OCI-LY7 (cell line): ENCODE measurements at regions not wholly inside any gene's neighbourhood (a gene's known extent, or its start where the extent isn't known, plus 50 kb on each side); places are given as distances from the start of the nearest gene placed in this dataset.

Source experiments
- BruUV-seq: library from RNA; stranded (reverse); fragments of 400-500 nt; replicated peaks from 2 replicates; lab custom pipeline; 2021; lab: Mats Ljungman, UMichigan
- CTCF ChIA-PET: fragments of 300-600 bp; sonication (Branson Sonifier 250); formaldehyde crosslinking; loops from one replicate; lab custom pipeline; 2022; ENCODE audit warnings: antibody characterized with exemption; ENCODE audit not compliant: unreplicated experiment; lab: Charles Lee
- POLR2A ChIA-PET: fragments of 300-600 bp; sonication (Branson Sonifier 250); formaldehyde crosslinking; loops from one replicate; lab custom pipeline; 2022; ENCODE audit warnings: antibody characterized with exemption; lab: Charles Lee
- DNase-seq: peaks from one replicate; pipeline ENCODE4 v3.0.0-alpha.2; 2015; ENCODE audit warnings: low spot score
- H2AFZ ChIP-seq: fragments of 200-600 bp; sonication (generic), shearing (Covaris generic); 2 replicates; pipeline ENCODE4 v1.6.1; 2014; ENCODE audit warnings: mild to moderate bottlenecking, antibody characterized with exemption, low read length, moderate library complexity
- H3K27ac ChIP-seq: fragments of 200-600 bp; sonication (generic); 2 replicates; pipeline ENCODE4 v1.5.1; 2014; ENCODE audit warnings: mixed run types, low read depth, mild to moderate bottlenecking, moderate library complexity, low read length, inconsistent platforms; ENCODE audit not compliant: poor library complexity, severe bottlenecking
- H3K36me3 ChIP-seq: fragments of 200-600 bp; sonication (generic); 2 replicates; pipeline ENCODE4 v1.6.1; 2014; ENCODE audit warnings: mild to moderate bottlenecking, antibody characterized with exemption, low read length, moderate library complexity, mixed read lengths; ENCODE audit not compliant: insufficient read depth
- H3K4me1 ChIP-seq: fragments of 200-600 bp; sonication (generic); 2 replicates; pipeline ENCODE4 v1.5.1; 2014; ENCODE audit warnings: mild to moderate bottlenecking, low read length; ENCODE audit not compliant: insufficient read depth, poor library complexity, severe bottlenecking
- H3K4me2 ChIP-seq: fragments of 200-600 bp; sonication (generic); 2 replicates; pipeline ENCODE4 v1.6.1; 2014; ENCODE audit warnings: mild to moderate bottlenecking, low read length
- H3K4me3 ChIP-seq: fragments of 200-600 bp; sonication (generic); 2 replicates; pipeline ENCODE4 v1.5.1; 2014; ENCODE audit warnings: mild to moderate bottlenecking, low read depth, low read length; ENCODE audit not compliant: poor library complexity, severe bottlenecking
- H3K79me2 ChIP-seq: fragments of 200-600 bp; sonication (generic); 2 replicates; pipeline ENCODE4 v1.6.1; 2016; ENCODE audit warnings: low read depth, mild to moderate bottlenecking, low read length, moderate library complexity, mixed read lengths; ENCODE audit not compliant: insufficient read depth
- H3K9me2 ChIP-seq: fragments of 200-600 bp; sonication (generic); 2 replicates; pipeline ENCODE4 v1.6.1; 2016; ENCODE audit warnings: mild to moderate bottlenecking, low read length, mixed read lengths; ENCODE audit not compliant: insufficient read depth
- H3K9me3 ChIP-seq: fragments of 200-600 bp; sonication (generic); 2 replicates; pipeline ENCODE4 v1.6.1; 2014; ENCODE audit warnings: mild to moderate bottlenecking, mixed run types, low read length, mixed read lengths
- H4K20me1 ChIP-seq: fragments of 200-600 bp; sonication (generic); 2 replicates; pipeline ENCODE4 v1.6.1; 2014; ENCODE audit warnings: mild to moderate bottlenecking, antibody characterized with exemption, low read length, moderate library complexity, mixed read lengths; ENCODE audit not compliant: insufficient read depth
- EZH2phosphoT487 ChIP-seq: fragments of 200-600 bp; sonication (generic); IDR thresholded peaks from 2 replicates; pipeline ENCODE4 v1.6.1; 2018; ENCODE audit warnings: low read depth, borderline replicate concordance, mild to moderate bottlenecking, mixed run types, antibody characterized with exemption, low read length, moderate library complexity, mixed read lengths
- intact Hi-C: fragments of 100-400 bp; cut with micrococcal nuclease; formaldehyde crosslinking; loops from one replicate; pipeline ENCODE4 v1.10.0; 2022; ENCODE audit not compliant: unreplicated experiment
- TF ChIP-seq, protein P1 (sequence below): fragments of 200-600 bp; sonication (generic); conservative IDR thresholded peaks from 2 replicates; pipeline ENCODE4 v1.5.1; 2014; ENCODE audit warnings: mild to moderate bottlenecking, antibody characterized with exemption, low read length, moderate library complexity, mixed read lengths

- TF ChIP-seq, protein P1, sequence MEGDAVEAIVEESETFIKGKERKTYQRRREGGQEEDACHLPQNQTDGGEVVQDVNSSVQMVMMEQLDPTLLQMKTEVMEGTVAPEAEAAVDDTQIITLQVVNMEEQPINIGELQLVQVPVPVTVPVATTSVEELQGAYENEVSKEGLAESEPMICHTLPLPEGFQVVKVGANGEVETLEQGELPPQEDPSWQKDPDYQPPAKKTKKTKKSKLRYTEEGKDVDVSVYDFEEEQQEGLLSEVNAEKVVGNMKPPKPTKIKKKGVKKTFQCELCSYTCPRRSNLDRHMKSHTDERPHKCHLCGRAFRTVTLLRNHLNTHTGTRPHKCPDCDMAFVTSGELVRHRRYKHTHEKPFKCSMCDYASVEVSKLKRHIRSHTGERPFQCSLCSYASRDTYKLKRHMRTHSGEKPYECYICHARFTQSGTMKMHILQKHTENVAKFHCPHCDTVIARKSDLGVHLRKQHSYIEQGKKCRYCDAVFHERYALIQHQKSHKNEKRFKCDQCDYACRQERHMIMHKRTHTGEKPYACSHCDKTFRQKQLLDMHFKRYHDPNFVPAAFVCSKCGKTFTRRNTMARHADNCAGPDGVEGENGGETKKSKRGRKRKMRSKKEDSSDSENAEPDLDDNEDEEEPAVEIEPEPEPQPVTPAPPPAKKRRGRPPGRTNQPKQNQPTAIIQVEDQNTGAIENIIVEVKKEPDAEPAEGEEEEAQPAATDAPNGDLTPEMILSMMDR, result no peak
- TF ChIP-seq EZH2phosphoT487, result no peak
- Histone ChIP-seq H3K79me2 (no peaks in the 10 kb centered on the region), H3K27ac (no peak overlapping the region), H3K36me3 (no peaks in the 10 kb centered on the region), H3K9me2 (no peaks in the 10 kb centered on the region), H3K4me2 (no peak overlapping the region), H4K20me1 (no peaks in the 10 kb centered on the region), H3K4me1 (no peaks in the 10 kb centered on the region), H3K9me3 (no peaks in the 10 kb centered on the region), H3K4me3 (no peak overlapping the region), H2AFZ (no peak overlapping the region)
- no TSS peak for BruUV-seq
- intact Hi-C loops, result no loop called here
- no peak for DNase-seq
- CTCF ChIA-PET, result no interaction called here
- POLR2A ChIA-PET, result no interaction called here
Measured at GRCh38 chr6:121816361-121816760, 380.9 kb downstream of the GJA1 start.

DNA sequence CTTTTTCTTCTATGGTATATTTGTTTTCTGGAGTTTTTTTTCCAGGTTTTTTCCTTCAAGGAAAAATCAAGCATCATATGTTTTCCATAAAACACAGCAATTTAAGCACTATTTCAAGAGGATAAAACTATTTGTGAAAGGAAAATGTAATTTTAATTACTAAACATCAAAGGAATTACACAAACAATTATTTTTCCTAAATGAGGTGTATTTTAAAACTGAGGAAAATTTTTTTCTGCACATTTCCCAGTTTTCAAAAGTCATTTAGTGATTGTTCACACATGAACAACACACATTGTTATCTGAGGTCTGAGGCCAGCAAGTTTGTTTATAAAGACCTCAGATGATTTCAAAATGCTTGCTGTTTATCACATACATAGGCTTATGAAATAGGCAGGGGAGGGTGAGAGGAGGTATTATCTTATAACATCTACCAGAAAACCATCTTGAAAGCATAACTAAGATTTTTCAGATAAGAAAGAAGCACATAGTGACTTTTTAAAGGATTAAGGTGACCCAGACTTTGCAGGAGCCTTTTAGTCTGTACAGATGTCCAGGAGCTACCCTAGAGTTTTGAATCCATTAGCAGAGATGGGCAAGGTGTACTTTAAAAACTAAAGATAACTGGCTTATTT is 381.6 kb downstream of the GJA1 start:
- TF ChIP-seq EZH2phosphoT487, result no peak
- TF ChIP-seq, protein P1, result no peak
- POLR2A ChIA-PET, result no interaction called here
- no peak overlapping the region for H2AFZ ChIP-seq
- no peaks in the 10 kb centered on the region for H4K20me1 ChIP-seq
- no peak overlapping the region for H3K4me2 ChIP-seq
- no peaks in the 10 kb centered on the region for H3K36me3 ChIP-seq
- no peaks in the 10 kb centered on the region for H3K9me2 ChIP-seq
- H3K4me1 ChIP-seq, result no peaks in the 10 kb centered on the region
- H3K27ac ChIP-seq, result no peak overlapping the region
- BruUV-seq, result no TSS peak
- intact Hi-C loops, result no loop called here
- no peaks in the 10 kb centered on the region for H3K79me2 ChIP-seq
- no peak overlapping the region for H3K4me3 ChIP-seq
- H3K9me3 ChIP-seq, result no peaks in the 10 kb centered on the region
- CTCF ChIA-PET, result no interaction called here
- DNase-seq, result no peak

- Histone ChIP-seq H3K4me3 (no peak overlapping the region), H3K4me2 (no peak overlapping the region), H3K27ac (no peak overlapping the region), H3K36me3 (no peaks in the 10 kb centered on the region), H3K9me3 (no peaks in the 10 kb centered on the region), H4K20me1 (no peaks in the 10 kb centered on the region), H3K4me1 (no peaks in the 10 kb centered on the region), H3K9me2 (no peaks in the 10 kb centered on the region), H3K79me2 (no peaks in the 10 kb centered on the region), H2AFZ (no peak overlapping the region)
- ChIA-PET POLR2A (interaction anchor here (0.6 to 1.2 kb wide), 2 partner anchors 56 to 1872 kb away, joined by 3 to 4 read pairs; no protein-coding TSS in a partner anchor), CTCF (no interaction called here)
- no TSS peak for BruUV-seq
- no peak for TF ChIP-seq EZH2phosphoT487
- TF ChIP-seq, protein P1, result no peak
- DNase-seq, result no peak
- intact Hi-C loops, result no loop called here
Measured at GRCh38 chr6:121823437-121823851, 388.0 kb downstream of the GJA1 start.
